ENCODE measurements at regions not wholly inside any gene's neighbourhood (a gene's known extent, or its start where the extent isn't known, plus 50 kb on each side); places are given as distances from the start of the nearest gene placed in this dataset.
"Not testable (repeated sequence)": the region's sequence is repeated elsewhere in the genome, so short reads cannot be mapped to it uniquely, and the experiment has no call there.

GRCh38 chr11:15300341-15300740 lies 185.6 kb downstream of the INSC start:
- no peak for DNase-seq (ENCODE audit: low read depth in 2 of 2)

- DNase-seq (ENCODE audit: low read depth in 2 of 2), result no peak
These were observed 192.9 kb downstream of the INSC start for GRCh38 chr11:15307619-15308024.

DNA sequence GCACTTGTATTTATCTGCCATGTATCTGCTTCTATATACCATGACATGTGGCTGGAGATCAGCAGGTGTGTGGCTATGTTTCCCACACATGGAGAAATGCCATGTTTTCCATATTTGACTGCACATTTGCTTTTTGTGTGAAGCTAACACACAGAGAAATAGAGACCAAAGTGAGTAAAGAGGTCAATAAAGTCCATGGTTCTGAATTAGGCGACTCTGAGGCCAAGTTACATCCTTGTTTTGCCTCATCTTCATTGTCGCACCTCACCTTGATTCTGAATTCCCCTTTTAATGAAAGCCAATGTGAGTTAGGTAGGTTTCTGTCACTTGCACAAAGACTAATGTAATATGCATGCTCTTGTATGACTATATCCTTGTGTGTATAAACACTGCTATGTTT lies 194.1 kb downstream of the INSC start:
- no peak for DNase-seq (ENCODE audit: low read depth in 2 of 2)

DNA sequence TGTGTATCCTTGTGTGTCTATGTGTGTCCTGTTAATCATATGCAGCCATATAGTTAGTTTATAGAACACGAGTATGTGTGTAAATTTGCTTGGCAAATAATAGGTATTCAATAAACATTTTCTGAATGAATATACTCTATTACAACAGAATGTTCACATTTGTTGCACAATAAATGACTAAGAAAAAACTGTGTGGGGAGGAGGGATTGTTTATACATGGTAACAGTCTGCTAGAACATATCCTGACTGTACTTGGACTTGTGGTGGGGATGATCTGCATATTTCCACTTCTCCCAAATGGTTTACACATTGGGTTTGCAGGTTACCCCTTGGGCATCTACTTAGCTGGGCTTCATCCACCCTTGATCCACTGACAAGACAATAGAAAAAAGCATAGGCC lies 194.6 kb downstream of the INSC start:
- DNase-seq (ENCODE audit: low read depth in 2 of 2), result no peak

- no peak for DNase-seq (ENCODE audit: low read depth in 2 of 2)
These were observed 199.1 kb downstream of the INSC start for GRCh38 chr11:15313862-15314261.

- no peak for DNase-seq (ENCODE audit: low read depth in 2 of 2)
These were observed 204.1 kb downstream of the INSC start for GRCh38 chr11:15318814-15319213.

DNA sequence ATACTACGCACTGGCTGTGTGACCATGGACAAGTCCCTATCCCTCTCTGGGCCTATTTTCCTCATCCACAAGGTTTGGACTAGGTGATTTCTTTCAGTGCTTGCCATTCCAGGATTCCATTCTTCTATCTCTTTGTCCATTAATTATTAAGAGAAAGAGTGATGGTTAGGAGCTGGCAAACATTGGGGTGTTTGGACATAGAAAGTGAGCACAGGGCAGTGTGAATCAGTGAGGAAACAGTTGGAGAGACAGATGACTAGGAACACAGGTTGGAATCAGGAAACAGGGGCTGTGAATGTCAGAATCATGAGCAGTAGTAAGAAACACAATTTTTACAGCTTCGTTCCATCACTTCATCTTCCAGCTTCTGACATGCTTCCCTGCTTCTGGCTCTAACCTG lies 211.8 kb downstream of the INSC start:
- no peak for DNase-seq (ENCODE audit: low read depth in 2 of 2)

DNA sequence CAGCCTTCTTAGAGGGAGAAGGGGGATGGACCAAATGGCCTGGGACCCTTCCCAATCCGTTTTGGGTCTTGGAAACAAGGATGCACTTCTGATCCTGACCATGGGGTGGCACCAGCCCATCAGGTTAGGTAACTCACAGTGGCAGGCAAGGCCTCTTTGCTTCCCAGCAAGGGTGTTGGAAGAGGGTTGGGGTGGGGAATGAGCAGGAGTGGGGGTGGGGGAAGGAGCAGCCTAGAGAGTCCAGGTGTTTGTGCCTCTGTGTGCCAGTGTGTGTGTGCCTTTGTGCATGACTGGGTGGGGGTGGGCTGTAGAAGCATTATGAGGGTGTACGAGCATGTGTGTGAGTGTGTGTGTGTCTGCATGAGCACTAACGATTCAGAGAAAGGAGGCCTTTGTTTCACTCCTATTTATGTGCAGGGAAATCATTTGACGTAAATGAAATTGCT lies 213.1 kb downstream of the INSC start:
- no peak for DNase-seq (ENCODE audit: low read depth in 2 of 2)

DNA sequence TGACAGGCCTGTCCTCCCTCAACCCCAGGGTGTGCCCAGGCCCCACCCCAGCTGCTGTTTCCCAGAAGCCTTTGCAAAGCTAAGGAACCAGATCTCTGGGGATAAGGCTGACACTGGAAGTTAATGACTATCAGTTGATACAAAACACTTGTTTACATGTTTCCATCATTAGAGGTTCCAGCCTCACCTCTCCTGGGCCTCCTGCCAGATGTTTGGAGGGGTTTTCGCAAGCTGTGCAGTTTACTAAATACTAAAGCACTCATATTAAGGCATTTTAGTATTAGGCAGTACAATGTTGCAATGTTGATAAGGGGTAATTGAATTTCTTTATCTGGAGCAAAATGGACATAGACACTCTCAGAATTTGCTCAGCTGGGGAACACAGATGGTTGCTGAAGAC lies 218.7 kb downstream of the INSC start:
- no peak for DNase-seq (ENCODE audit: low read depth in 2 of 2)

GRCh38 chr11:15334766-15335165 lies 220.0 kb downstream of the INSC start:
- DNase-seq (ENCODE audit: low read depth in 2 of 2), result no peak

DNA sequence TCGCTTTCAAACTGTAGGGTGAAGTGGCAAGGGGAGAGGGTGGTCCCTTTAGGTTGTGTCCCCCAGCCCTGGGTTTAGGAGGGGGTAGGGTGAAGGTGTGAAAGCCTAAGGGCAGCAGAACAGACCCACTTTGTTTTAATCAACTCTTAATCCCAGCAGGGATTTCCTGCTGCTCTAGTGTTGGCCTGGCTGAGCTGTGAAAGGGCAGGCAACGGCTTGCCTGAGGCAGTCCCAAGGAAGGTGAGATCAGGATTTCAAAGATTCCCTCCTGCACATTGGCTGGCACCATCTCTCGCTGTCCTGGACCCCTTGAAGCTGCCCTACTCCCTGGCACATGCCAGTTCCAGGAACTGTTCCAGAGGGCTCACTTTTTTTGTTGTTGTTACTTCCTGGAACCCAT lies 221.3 kb downstream of the INSC start:
- no peak for DNase-seq (ENCODE audit: low read depth in 2 of 2)

DNA sequence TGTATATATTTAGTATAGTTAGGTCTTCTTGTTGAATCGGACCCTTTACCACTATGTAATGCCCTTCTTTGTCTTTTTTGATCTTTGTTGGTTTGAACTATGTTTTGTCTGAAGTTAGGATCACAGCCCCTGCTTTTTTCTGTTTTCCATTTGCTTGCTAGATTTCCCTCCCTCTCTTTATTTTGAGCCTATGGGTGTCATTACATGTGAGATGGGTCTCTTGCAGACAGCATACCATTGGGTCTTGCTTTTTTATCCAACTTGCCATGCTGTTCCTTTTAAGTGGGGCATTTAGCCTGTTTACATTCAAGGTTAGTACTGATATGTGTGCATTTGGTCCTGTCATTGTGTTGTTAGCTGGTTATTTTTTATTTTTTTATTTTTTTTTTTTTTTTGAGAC lies 224.6 kb downstream of the INSC start:
- DNase-seq (ENCODE audit: low read depth in 2 of 2), result no peak

GRCh38 chr11:15341587-15341986 lies 226.9 kb downstream of the INSC start:
- no peak for DNase-seq (ENCODE audit: low read depth in 2 of 2)

DNA sequence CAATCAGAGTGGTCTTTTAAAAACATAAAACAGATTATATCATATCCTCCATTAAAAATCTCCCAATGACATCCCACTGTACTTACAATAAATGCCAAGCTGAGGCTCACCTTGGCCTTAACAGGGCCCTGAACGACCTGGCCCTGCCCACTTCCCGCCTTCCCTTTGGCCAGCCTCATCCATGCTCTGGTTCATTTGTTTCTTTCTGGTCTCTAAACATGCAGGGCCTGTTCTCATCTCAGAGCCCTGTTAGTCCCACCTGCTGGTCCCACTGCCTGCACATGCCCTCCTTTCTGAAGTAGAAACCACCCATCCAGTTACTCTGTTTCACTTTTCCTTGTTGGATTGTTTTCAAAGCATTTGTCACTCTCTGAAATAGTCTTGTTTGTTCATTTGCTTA lies 227.4 kb downstream of the INSC start:
- no peak for DNase-seq (ENCODE audit: low read depth in 2 of 2)

DNA sequence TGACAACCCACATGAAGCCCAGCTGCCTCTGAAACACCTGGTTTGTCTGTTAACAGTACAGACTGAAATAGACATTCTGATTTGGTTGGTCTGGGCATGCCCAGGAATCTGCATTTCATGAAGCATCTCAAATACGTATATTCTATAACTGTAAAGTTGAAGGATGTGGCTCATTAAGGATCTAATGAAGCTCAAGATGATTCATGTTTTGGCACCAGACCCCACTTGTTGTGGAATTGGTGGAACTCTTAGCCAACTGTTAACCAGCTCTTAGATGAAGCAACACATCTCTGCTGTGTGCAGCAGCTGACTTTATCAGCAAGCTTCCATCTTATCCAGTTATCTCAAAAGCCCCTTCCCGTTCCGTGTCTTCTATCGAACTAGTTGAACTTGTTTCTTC lies 232.2 kb downstream of the INSC start:
- DNase-seq (ENCODE audit: low read depth in 2 of 2), result no peak

GRCh38 chr11:15347969-15348734 lies 233.4 kb downstream of the INSC start:
- no peak for DNase-seq (ENCODE audit: low read depth in 2 of 2)

- no peak for DNase-seq (ENCODE audit: low read depth in 2 of 2)
These were observed 234.7 kb downstream of the INSC start for GRCh38 chr11:15349413-15349812.

GRCh38 chr11:15361316-15361715 lies 246.6 kb downstream of the INSC start:
- no peak for DNase-seq (ENCODE audit: low read depth in 2 of 2)

- DNase-seq (ENCODE audit: low read depth in 2 of 2), result not testable (repeated sequence)
These were observed 250.6 kb downstream of the INSC start for GRCh38 chr11:15365286-15365685.

DNA sequence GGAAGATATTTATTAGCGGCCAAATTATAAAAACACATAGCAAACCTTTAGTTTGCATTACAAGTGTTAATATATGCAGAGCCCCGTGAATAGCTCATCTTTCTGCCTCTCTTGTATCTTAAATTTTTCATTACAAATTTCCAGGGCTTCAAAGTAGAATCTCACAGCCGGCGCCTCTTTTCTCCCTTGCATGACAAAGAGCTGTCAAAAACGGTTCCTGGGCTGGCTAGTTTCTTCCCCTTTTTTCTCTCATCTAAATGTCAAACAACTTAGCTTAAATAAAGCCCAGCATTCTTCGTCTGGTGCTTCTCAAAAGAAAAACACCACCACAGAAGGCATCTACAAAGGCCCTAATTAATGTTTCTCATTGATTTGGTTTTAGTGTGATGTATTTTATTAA lies 253.0 kb downstream of the INSC start:
- no peak for DNase-seq (ENCODE audit: low read depth in 2 of 2)

- no peak for DNase-seq (ENCODE audit: low read depth in 2 of 2)
These were observed 255.9 kb downstream of the INSC start for GRCh38 chr11:15370495-15371147.

- DNase-seq (ENCODE audit: low read depth in 2 of 2), result no peak
These were observed 256.8 kb downstream of the INSC start for GRCh38 chr11:15371533-15371932.

DNA sequence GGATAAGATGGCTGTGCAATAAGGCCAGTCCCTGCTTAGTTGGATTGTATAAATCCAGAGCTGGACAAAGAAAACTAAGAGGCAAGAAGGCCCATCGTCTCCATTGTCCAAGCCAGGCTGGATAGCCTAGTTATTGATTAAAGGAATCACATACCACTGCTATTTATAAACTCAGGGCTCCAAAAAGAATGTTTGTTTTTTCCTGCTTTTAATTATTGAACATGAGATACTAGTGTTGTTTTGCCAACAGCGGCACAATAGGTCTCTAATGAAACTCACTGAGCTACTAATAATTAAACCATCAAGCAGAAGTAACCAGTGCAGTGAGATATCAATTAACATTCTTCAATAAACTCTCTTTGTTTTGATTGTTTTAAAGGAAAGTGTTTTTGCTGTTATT lies 259.7 kb downstream of the INSC start:
- no peak for DNase-seq (ENCODE audit: low read depth in 2 of 2)

DNA sequence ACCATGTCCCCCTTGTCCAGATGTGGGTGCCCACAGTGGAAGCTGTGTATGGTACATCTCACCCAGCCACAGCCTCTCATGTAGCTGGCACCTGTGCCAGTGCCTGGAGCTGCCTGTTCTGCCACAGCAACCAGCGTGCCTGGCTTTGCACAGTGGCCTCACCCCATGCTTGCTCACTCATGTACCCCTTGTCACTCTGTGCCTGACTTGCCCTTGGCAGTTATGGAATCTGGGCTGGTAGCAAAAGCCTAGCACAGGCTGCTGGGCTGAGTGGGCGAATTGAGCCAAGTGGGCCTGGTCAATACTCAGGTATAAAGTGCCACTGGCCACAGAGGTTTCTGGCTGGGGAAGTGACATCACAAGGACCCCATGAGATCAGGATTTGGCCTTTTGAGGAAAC lies 264.2 kb downstream of the INSC start:
- DNase-seq (ENCODE audit: low read depth in 2 of 2), result no peak

Measured in stimulated activated CD4-positive, alpha-beta T cell treated with anti-CD3 and anti-CD28 coated beads, Interleukin-12 subunit alpha, Interleukin-12 subunit beta, amount 100 ng/mL, for 24 hours (primary cell).